ENCODE measurements at regions not wholly inside any gene's neighbourhood (a gene's known extent, or its start where the extent isn't known, plus 50 kb on each side); places are given as distances from the start of the nearest gene placed in this dataset.
A peak's percentile ranks its signal among the peaks of the same experiment; 100 is the strongest.

DNA sequence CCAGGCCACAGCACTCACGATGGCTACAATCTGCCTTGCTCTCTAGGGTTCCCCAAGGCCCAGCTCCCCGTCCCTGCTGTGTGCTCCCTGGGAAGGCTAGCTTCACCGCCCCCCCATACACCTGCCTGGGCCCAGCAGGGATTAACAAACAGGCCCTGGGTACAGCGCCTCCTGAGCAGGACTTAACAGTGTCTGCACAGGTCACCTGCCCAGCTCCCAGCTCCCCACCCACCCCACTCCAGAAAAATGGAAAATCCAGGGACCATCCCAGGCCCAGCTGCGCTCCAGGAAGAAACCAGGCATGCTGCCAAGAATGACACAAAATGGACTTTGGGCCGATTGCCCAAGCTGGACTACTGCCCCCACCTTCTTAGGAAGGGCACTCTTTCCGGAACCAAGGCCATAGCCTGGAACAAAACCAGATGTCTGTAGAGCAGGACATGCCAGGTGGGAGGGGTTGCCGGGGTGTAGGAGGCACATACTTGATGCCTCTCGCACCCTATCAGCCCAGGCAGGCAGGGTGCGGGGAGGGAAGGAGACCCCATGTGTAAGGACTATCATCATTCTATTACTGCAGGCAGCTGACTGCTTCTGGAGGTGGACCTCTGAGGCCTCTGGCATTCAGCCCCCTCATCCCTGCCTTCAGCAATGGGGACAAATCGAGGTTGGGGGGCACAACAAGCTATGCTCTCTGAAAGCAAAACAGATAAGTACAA is 104.9 kb downstream of the SNX5 start (continued):
- TF ChIP-seq KDM4B (CRISPR knock-in tag; IDR thresholded peaks at IDR 0.05) (peak; percentile 100), ZNF562 (CRISPR knock-in tag; IDR thresholded peaks at IDR 0.05; ENCODE audit: borderline replicate concordance) (no peak), ZNF510 (CRISPR knock-in tag; IDR thresholded peaks at IDR 0.05; ENCODE audit: low read depth) (peak; percentile 82; the same call in 1 of the 2 replicates), ZBTB8A (CRISPR knock-in tag; IDR thresholded peaks at IDR 0.05; ENCODE audit: borderline replicate concordance, low read depth) (peak; percentile 57; the same call in 1 of the 2 replicates), SAFB2 (CRISPR knock-in tag; IDR thresholded peaks at IDR 0.05; ENCODE audit: borderline replicate concordance, low read depth) (peak; percentile 89; the same call in 1 of the 2 replicates), ZNF383 (CRISPR knock-in tag; IDR thresholded peaks at IDR 0.05; ENCODE audit: borderline replicate concordance) (no peak), REPIN1 (CRISPR knock-in tag; IDR thresholded peaks at IDR 0.05; ENCODE audit: borderline replicate concordance, low read depth) (peak; percentile 100), FOSL1 (CRISPR knock-in tag; IDR thresholded peaks at IDR 0.05; ENCODE audit: borderline replicate concordance) (peak; percentile 32; the same call in 1 of the 2 replicates), FOXO1 (CRISPR knock-in tag; IDR thresholded peaks at IDR 0.05) (peak; percentile 99), GLI4 (CRISPR knock-in tag; IDR thresholded peaks at IDR 0.05; ENCODE audit: borderline replicate concordance) (peak; percentile 97; the same call in 1 of the 2 replicates), ZFP36L2 (CRISPR knock-in tag; IDR thresholded peaks at IDR 0.05) (0 out of 2 replicates have a peak, but pooled peaks have one; percentile 72), SP4 (CRISPR knock-in tag; IDR thresholded peaks at IDR 0.05) (peak; percentile 88), SYNCRIP (IDR thresholded peaks at IDR 0.05; ENCODE audit: insufficient read depth, low read depth, low read length) (no peak), ZNF891 (CRISPR knock-in tag; IDR thresholded peaks at IDR 0.05) (peak; percentile 74; the same call in 1 of the 2 replicates), ARHGAP35 (CRISPR knock-in tag; IDR thresholded peaks at IDR 0.05; ENCODE audit: borderline replicate concordance) (no peak; the same call in 1 of the 2 replicates), TRIM24 (CRISPR knock-in tag; IDR thresholded peaks at IDR 0.05) (peak; percentile 100), ZNF292 (CRISPR knock-in tag; IDR thresholded peaks at IDR 0.05; ENCODE audit: borderline replicate concordance, low read depth) (peak; percentile 98; the same call in 1 of the 2 replicates), BCL6 (CRISPR knock-in tag; IDR thresholded peaks at IDR 0.05) (peak; percentile 99), MED13 (CRISPR knock-in tag; IDR thresholded peaks at IDR 0.05) (peak; percentile 99), IRF2 (CRISPR knock-in tag; IDR thresholded peaks at IDR 0.05) (peak; percentile 99), ZEB1 (IDR thresholded peaks at IDR 0.05; ENCODE audit: insufficient replicate concordance, low read depth) (peak; percentile 97), ZNF446 (CRISPR knock-in tag; IDR thresholded peaks at IDR 0.05) (no peak)
- TF ChIP-seq, protein P1, sequence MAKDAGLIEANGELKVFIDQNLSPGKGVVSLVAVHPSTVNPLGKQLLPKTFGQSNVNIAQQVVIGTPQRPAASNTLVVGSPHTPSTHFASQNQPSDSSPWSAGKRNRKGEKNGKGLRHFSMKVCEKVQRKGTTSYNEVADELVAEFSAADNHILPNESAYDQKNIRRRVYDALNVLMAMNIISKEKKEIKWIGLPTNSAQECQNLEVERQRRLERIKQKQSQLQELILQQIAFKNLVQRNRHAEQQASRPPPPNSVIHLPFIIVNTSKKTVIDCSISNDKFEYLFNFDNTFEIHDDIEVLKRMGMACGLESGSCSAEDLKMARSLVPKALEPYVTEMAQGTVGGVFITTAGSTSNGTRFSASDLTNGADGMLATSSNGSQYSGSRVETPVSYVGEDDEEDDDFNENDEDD (CRISPR knock-in tag; IDR thresholded peaks at IDR 0.05; ENCODE audit: borderline replicate concordance), result peak; percentile 78; the same call in 1 of the 2 replicates
- TF ChIP-seq, protein P2, sequence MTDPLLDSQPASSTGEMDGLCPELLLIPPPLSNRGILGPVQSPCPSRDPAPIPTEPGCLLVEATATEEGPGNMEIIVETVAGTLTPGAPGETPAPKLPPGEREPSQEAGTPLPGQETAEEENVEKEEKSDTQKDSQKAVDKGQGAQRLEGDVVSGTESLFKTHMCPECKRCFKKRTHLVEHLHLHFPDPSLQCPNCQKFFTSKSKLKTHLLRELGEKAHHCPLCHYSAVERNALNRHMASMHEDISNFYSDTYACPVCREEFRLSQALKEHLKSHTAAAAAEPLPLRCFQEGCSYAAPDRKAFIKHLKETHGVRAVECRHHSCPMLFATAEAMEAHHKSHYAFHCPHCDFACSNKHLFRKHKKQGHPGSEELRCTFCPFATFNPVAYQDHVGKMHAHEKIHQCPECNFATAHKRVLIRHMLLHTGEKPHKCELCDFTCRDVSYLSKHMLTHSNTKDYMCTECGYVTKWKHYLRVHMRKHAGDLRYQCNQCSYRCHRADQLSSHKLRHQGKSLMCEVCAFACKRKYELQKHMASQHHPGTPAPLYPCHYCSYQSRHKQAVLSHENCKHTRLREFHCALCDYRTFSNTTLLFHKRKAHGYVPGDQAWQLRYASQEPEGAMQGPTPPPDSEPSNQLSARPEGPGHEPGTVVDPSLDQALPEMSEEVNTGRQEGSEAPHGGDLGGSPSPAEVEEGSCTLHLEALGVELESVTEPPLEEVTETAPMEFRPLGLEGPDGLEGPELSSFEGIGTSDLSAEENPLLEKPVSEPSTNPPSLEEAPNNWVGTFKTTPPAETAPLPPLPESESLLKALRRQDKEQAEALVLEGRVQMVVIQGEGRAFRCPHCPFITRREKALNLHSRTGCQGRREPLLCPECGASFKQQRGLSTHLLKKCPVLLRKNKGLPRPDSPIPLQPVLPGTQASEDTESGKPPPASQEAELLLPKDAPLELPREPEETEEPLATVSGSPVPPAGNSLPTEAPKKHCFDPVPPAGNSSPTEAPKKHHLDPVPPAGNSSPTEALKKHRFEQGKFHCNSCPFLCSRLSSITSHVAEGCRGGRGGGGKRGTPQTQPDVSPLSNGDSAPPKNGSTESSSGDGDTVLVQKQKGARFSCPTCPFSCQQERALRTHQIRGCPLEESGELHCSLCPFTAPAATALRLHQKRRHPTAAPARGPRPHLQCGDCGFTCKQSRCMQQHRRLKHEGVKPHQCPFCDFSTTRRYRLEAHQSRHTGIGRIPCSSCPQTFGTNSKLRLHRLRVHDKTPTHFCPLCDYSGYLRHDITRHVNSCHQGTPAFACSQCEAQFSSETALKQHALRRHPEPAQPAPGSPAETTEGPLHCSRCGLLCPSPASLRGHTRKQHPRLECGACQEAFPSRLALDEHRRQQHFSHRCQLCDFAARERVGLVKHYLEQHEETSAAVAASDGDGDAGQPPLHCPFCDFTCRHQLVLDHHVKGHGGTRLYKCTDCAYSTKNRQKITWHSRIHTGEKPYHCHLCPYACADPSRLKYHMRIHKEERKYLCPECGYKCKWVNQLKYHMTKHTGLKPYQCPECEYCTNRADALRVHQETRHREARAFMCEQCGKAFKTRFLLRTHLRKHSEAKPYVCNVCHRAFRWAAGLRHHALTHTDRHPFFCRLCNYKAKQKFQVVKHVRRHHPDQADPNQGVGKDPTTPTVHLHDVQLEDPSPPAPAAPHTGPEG (CRISPR knock-in tag; IDR thresholded peaks at IDR 0.05), result no peak

All from HepG2 (cell line).